H9 (cell line): ENCODE measurements at regions not wholly inside any gene's neighbourhood (a gene's known extent, or its start where the extent isn't known, plus 50 kb on each side); places are given as distances from the start of the nearest gene placed in this dataset.

ENCODE experiments used
- DNase-seq: peaks from one replicate; pipeline ENCODE4 v3.0.0-alpha.2; 2017
- H2AFZ ChIP-seq: one replicate; pipeline ENCODE4 v1.6.1; 2013; ENCODE audit warnings: mild to moderate bottlenecking, low read length, control low read depth, moderate library complexity
- H2AK5ac ChIP-seq: 2 replicates; pipeline ENCODE4 v1.6.1; 2013; ENCODE audit warnings: low read length, control low read depth, mixed read lengths; ENCODE audit not compliant: insufficient read length
- H2BK120ac ChIP-seq: one replicate; pipeline ENCODE4 v1.6.1; 2013; ENCODE audit warnings: low read depth, mild to moderate bottlenecking, low read length, control low read depth, inconsistent platforms; ENCODE audit not compliant: poor library complexity, severe bottlenecking
- H2BK12ac ChIP-seq: 2 replicates; pipeline ENCODE4 v1.6.1; 2013; ENCODE audit warnings: low read length, control low read depth, mixed read lengths, low read depth; ENCODE audit not compliant: insufficient read length
- H2BK15ac ChIP-seq: 2 replicates; pipeline ENCODE4 v1.6.1; 2013; ENCODE audit warnings: low read depth, low read length, control low read depth
- H2BK20ac ChIP-seq: one replicate; pipeline ENCODE4 v1.6.1; 2013; ENCODE audit warnings: low read depth, mild to moderate bottlenecking, low read length, control low read depth, inconsistent platforms; ENCODE audit not compliant: poor library complexity, severe bottlenecking
- H2BK5ac ChIP-seq: 2 replicates; pipeline ENCODE4 v1.6.1; 2013; ENCODE audit warnings: low read length, control low read depth, mixed read lengths; ENCODE audit not compliant: insufficient read length
- H3K14ac ChIP-seq: 2 replicates; pipeline ENCODE4 v1.6.1; 2013; ENCODE audit warnings: low read length, control low read depth; ENCODE audit not compliant: insufficient read depth
- H3K18ac ChIP-seq: 2 replicates; pipeline ENCODE4 v1.6.1; 2013; ENCODE audit warnings: low read depth, mild to moderate bottlenecking, mixed read lengths, low read length, control low read depth; ENCODE audit not compliant: insufficient read length
- H3K23ac ChIP-seq: 2 replicates; pipeline ENCODE4 v1.6.1; 2013; ENCODE audit warnings: low read length, control low read depth, mixed read lengths, low read depth; ENCODE audit not compliant: insufficient read length
- H3K23me2 ChIP-seq: 2 replicates; pipeline ENCODE4 v1.6.1; 2013; ENCODE audit warnings: low read depth, mild to moderate bottlenecking, mixed read lengths, low read length, control low read depth; ENCODE audit not compliant: insufficient read length, poor library complexity, severe bottlenecking
- H3K27ac ChIP-seq: 2 replicates; pipeline ENCODE4 v1.5.1; 2013; ENCODE audit warnings: low read length, control low read depth, mixed read lengths, low read depth; ENCODE audit not compliant: insufficient read length
- H3K27me3 ChIP-seq: 2 replicates; pipeline ENCODE4 v1.6.1; 2013; ENCODE audit warnings: low read length, control low read depth, inconsistent platforms; ENCODE audit not compliant: insufficient read depth
- H3K4ac ChIP-seq: 2 replicates; pipeline ENCODE4 v1.6.1; 2013; ENCODE audit warnings: low read depth, mild to moderate bottlenecking, control low read depth, inconsistent platforms, low read length, moderate library complexity
- H3K4me1 ChIP-seq: 2 replicates; pipeline ENCODE4 v1.6.1; 2013; ENCODE audit warnings: low read length, control low read depth, inconsistent platforms; ENCODE audit not compliant: insufficient read depth
- H3K4me2 ChIP-seq: 2 replicates; pipeline ENCODE4 v1.6.1; 2013; ENCODE audit warnings: low read length, control low read depth, mixed read lengths; ENCODE audit not compliant: insufficient read length, insufficient read depth
- H3K56ac ChIP-seq: 2 replicates; pipeline ENCODE4 v1.6.1; 2013; ENCODE audit warnings: low read depth, mild to moderate bottlenecking, mixed read lengths, low read length, control low read depth; ENCODE audit not compliant: insufficient read length
- H3K79me1 ChIP-seq: 2 replicates; pipeline ENCODE4 v1.6.1; 2013; ENCODE audit warnings: low read depth, mild to moderate bottlenecking, moderate library complexity, low read length, control low read depth, inconsistent platforms; ENCODE audit not compliant: insufficient read depth, poor library complexity, severe bottlenecking
- H3K79me2 ChIP-seq: 2 replicates; pipeline ENCODE4 v1.6.1; 2013; ENCODE audit warnings: low read length, control low read depth, inconsistent platforms; ENCODE audit not compliant: insufficient read depth
- H3K9ac ChIP-seq: 2 replicates; pipeline ENCODE4 v1.6.1; 2013; ENCODE audit warnings: low read length, control low read depth, mixed read lengths; ENCODE audit not compliant: insufficient read length; ENCODE audit errors: extremely low read depth
- H3K9me3 ChIP-seq: one replicate; pipeline ENCODE4 v1.6.1; 2013; ENCODE audit warnings: low read depth, low read length, inconsistent platforms; ENCODE audit not compliant: control insufficient read depth
- H3T11ph ChIP-seq: one replicate; pipeline ENCODE4 v1.6.1; 2013; ENCODE audit warnings: mild to moderate bottlenecking, low read length, control low read depth, inconsistent platforms
- H4K20me1 ChIP-seq: one replicate; pipeline ENCODE4 v1.6.1; 2013; ENCODE audit not compliant: control insufficient read depth, insufficient read length, insufficient read depth
- H4K5ac ChIP-seq: 2 replicates; pipeline ENCODE4 v1.6.1; 2013; ENCODE audit warnings: low read depth, mild to moderate bottlenecking, mixed read lengths, low read length, control low read depth; ENCODE audit not compliant: insufficient read length
- H4K8ac ChIP-seq: replicated peaks from 2 replicates; pipeline ENCODE4 v1.6.1; 2013; ENCODE audit warnings: low read length, control low read depth, mixed read lengths, low read depth; ENCODE audit not compliant: insufficient read length
- H4K91ac ChIP-seq: 2 replicates; pipeline ENCODE4 v1.6.1; 2013; ENCODE audit warnings: low read depth, mild to moderate bottlenecking, moderate library complexity, mixed read lengths, low read length, control low read depth; ENCODE audit not compliant: insufficient read length
- H3K27ac Mint-ChIP-seq, 3 experiments: 2 replicates in 2 of 3; 3 replicates in 1 of 3; pipeline ENCODE4 v1.8.0; 2020 to 2021; ENCODE audit warnings: mixed read lengths in 3 of 3, mild to moderate bottlenecking in 1 of 3, moderate library complexity in 1 of 3
- H3K27me3 Mint-ChIP-seq: 2 replicates; pipeline ENCODE4 v1.8.0; 2021; ENCODE audit warnings: low read depth, mild to moderate bottlenecking, moderate library complexity, mixed read lengths
- H3K36me3 Mint-ChIP-seq, 3 experiments: 2 replicates in 2 of 3; 3 replicates in 1 of 3; pipeline ENCODE4 v1.8.0; 2020 to 2021; ENCODE audit warnings: low read depth in 3 of 3, mixed read lengths in 3 of 3; ENCODE audit not compliant: insufficient read depth in 1 of 3
- H3K4me1 Mint-ChIP-seq, 2 experiments: 2 replicates each; pipeline ENCODE4 v1.8.0; 2020; ENCODE audit warnings: mixed read lengths in 2 of 2
- H3K4me3 Mint-ChIP-seq, 2 experiments: 2 replicates in 1 of 2; 3 replicates in 1 of 2; pipeline ENCODE4 v1.8.0; 2020 to 2021; ENCODE audit warnings: mild to moderate bottlenecking in 2 of 2, mixed read lengths in 2 of 2, moderate library complexity in 1 of 2
- H3K9me3 Mint-ChIP-seq, 2 experiments: 2 replicates in 1 of 2; 3 replicates in 1 of 2; pipeline ENCODE4 v1.8.0; 2020; ENCODE audit warnings: mild to moderate bottlenecking in 2 of 2, mixed read lengths in 2 of 2, moderate library complexity in 1 of 2
- CTCF ChIP-seq: fragments of 200-600 bp; sonication (generic); conservative IDR thresholded peaks from 3 replicates; pipeline ENCODE4 v1.8.0; 2021; ENCODE audit warnings: antibody characterized with exemption, mild to moderate bottlenecking
- WGBS: extraction: QIAGEN DNeasy Blood & Tissue Kit; methylation state at CpG from one replicate; pipeline ENCODE4 v1.1.7; 2013; ENCODE audit warnings: missing lambda C conversion rate, low lambda C conversion rate, mixed read lengths; ENCODE audit not compliant: insufficient read length; ENCODE audit errors: extremely low coverage; 5-methylcytosine and 5-hydroxymethylcytosine counted together

GRCh38 chrX:9345957-9346356, 118.9 kb upstream of the TBL1X start:
- no peak overlapping the region for H3K4me2 ChIP-seq
- H3K4ac ChIP-seq = no peak overlapping the region
- H3K56ac ChIP-seq = no peak overlapping the region
- H3K27me3 ChIP-seq = no peaks in the 10 kb centered on the region; the same call in 1 of the 2 replicates
- no peak overlapping the region for H2BK15ac ChIP-seq
- no peaks in the 10 kb centered on the region for H3K23me2 ChIP-seq
- no peak overlapping the region for H3K27ac ChIP-seq
- Mint-ChIP-seq H3K27ac (no peak overlapping the region), H3K4me3 (no peak overlapping the region), H3K4me1 (peaks cover 8 to 16% of the 10 kb centered on the region in 2 experiments; a peak in 3 of 4 replicates), H3K27me3 (peaks cover 3% of the 10 kb centered on the region; the same call in 1 of the 2 replicates), H3K9me3 (peaks cover 0 to 51% of the 10 kb centered on the region in 2 experiments; a peak in 3 of 5 replicates), H3K36me3 (peaks cover 0 to 2% (median 2%) of the 10 kb centered on the region in 3 experiments; a peak in 3 of 7 replicates)
- H3K79me2 ChIP-seq = no peaks in the 10 kb centered on the region
- WGBS = no CpG with 5 or more reads among the region's 8 CpGs
- H4K5ac ChIP-seq = no peak overlapping the region
- no peaks in the 10 kb centered on the region for H3K79me1 ChIP-seq
- no peak overlapping the region for H2BK20ac ChIP-seq
- H2BK5ac ChIP-seq = no peak overlapping the region
- H2AK5ac ChIP-seq = no peak overlapping the region
- H2AFZ ChIP-seq = no peak overlapping the region
- H2BK120ac ChIP-seq = no peak overlapping the region
- DNase-seq = no peak
- no peak overlapping the region for H4K91ac ChIP-seq
- no peak overlapping the region for H2BK12ac ChIP-seq
- H3K23ac ChIP-seq = no peak overlapping the region
- H3K9ac ChIP-seq = no peak overlapping the region
- H3T11ph ChIP-seq = no peak overlapping the region
- no peak overlapping the region for H3K14ac ChIP-seq
- no peak for TF ChIP-seq CTCF
- H4K20me1 ChIP-seq = no peaks in the 10 kb centered on the region
- H3K18ac ChIP-seq = no peak overlapping the region
- no peaks in the 10 kb centered on the region for H3K9me3 ChIP-seq
- no peak overlapping the region for H4K8ac ChIP-seq
- no peaks in the 10 kb centered on the region for H3K4me1 ChIP-seq
